GM21528 (cell line): ENCODE measurements at regions not wholly inside any gene's neighbourhood (a gene's known extent, or its start where the extent isn't known, plus 50 kb on each side); places are given as distances from the start of the nearest gene placed in this dataset.
A peak's percentile ranks its signal among the peaks of the same experiment; 100 is the strongest.

Experiments
- ATAC-seq: cut with Tn5 transposase; IDR thresholded peaks from one replicate; pipeline ENCODE4 v1.9.1; 2021; ENCODE audit warnings: mild to moderate bottlenecking, moderate library complexity; ENCODE audit not compliant: unreplicated experiment, low FRiP score

DNA sequence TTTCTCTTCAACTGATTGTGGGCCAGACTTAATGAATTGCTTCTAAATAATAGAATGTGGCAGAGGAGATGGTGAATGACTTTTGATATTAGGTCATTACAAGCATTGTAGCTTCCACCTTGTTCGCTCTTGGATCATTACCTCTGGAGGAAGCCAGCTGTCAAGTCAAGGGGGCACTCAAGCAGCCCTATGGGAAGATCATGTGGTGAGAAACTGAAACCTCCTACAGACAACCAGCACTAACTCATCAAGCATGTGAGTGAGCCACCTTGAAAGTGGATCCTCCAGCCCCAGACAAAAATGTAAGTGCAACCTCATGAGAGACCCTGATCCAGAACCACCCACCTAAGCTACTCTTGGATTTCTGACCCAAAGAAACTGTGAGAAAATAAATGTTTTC is 109.8 kb upstream of the TBC1D5 start:
- ATAC-seq, result peak; percentile 70

DNA sequence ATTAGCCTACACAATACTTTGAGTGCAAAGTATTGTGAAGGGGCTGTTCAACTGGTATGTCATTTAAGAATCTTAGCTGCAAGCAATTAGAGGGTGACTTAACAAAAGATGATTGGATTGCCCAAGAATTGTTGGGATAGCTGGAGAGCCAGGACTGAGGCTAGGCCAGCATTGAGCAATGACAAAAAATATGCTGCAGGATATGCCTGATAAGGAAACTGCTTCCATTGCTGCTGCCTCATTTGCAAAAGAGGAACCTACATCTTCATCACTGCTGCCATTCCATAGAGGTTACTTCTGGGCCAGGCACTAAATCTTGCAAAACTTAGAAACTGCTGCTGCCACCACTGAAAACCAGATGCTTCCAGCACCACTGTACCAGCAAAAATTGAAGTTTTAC is 108.0 kb upstream of the TBC1D5 start:
- no peak for ATAC-seq

DNA sequence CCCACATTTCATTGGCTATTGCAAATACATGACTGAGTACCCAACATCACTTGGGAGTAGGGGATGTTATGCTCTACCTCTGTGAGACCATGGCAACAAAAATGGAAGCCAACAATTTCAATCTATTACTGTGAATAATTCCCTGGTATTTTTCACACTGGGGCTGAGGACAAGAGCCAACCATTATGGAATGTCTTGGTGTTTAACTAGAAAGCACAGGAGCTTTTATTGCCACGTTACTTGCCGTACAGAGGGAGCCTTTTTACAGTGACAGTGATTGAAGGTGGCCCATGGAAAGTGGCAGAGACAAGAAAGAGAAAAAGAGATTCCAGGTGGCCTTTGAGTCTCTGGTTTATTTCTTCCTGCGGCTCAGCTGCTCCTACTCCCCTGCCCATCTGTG is 105.7 kb upstream of the TBC1D5 start:
- ATAC-seq, result no peak

DNA sequence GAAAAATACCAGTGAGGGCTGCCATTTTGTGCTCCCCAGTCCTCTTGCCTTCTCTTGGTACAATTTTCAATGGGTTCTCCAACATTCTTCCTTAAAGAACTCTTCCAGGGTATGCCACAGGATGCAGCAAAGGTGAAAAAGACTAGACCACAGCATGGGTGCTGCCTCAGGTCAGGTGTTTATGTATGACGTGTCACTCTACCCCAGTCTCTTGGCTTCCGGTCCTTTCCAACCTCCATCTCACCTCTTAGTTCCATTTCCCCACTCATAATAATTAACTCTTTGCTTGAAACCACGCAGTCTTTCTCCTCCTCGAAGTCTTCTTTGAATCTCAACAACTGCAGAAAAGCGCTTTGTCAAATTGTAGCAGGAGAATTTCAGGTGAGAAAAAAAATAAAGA is 104.7 kb upstream of the TBC1D5 start:
- ATAC-seq, result no peak

DNA sequence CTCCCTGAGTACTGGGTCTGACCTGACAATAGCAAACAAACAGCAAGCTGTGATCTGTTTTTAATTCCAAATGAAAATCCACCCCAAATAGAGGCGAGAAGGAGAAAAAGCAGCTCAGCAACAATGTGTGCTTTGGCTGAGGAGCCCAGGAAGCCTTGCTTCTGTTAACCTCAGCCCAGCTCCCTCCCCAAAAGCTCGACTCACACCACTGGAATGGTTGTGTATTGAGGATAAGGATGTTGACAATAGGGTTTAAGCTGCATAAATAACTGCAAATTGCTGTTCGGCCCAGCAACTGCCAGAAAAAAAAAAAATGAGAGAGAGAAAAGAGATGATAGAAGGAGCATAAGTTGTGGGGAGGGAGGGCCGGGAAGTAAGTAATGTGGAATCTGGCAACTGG is 104.0 kb upstream of the TBC1D5 start:
- ATAC-seq, result no peak

DNA sequence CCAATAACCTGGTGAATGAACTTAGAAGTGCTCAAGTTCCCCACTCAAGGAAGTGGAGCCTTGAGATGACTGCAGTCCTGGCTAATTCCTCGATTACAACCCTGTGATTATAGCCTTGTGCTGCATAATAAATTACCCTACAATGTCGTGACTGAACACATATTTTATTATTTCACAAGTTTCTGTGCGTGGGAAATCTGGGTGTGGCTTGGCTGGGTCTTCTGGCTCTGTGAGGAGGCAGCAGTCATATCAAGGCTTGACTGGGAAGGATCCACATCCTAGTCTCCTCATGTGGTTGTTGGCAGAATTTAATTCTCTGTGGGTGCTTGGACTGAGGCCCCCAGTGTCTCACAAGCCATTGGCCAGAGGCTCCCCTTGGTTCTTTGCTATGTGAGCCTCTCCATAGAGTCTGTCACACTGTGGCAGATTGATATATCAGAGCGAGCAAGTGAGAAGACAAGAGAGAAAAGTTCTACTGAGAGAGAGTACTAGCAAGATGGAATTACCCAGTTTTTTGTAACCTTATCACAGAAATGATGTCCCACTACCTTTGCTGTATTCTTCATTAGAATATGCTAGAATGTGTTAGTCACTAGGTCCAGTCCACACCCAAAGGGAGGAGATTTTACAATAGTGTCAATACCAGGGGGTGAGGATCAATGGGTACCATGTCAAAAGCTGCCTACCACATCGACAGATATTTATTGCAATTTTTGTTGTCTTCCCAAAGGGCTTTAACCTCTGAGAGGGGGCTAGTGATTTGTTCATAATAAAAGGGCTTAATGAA is 102.8 kb upstream of the TBC1D5 start:
- ATAC-seq, result no peak

DNA sequence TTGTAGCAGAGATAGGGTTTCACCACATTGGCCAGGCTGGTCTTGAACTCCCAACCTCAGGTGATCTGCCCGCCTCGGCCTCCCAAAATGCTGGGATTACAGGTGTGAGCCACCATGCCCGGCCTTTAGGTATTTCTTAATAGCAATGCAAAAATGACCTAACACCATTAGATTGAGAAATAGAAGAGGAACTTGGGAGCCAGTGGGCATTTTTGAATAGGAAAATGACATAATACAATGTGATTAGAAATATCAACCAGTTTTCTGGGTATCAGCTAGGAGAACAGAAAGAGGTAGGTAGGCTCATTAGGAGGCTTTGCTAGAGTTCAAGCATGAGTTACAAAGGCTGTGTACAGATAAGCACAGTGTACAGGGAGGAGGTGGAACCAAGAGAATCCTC is 101.8 kb upstream of the TBC1D5 start:
- ATAC-seq, result no peak

DNA sequence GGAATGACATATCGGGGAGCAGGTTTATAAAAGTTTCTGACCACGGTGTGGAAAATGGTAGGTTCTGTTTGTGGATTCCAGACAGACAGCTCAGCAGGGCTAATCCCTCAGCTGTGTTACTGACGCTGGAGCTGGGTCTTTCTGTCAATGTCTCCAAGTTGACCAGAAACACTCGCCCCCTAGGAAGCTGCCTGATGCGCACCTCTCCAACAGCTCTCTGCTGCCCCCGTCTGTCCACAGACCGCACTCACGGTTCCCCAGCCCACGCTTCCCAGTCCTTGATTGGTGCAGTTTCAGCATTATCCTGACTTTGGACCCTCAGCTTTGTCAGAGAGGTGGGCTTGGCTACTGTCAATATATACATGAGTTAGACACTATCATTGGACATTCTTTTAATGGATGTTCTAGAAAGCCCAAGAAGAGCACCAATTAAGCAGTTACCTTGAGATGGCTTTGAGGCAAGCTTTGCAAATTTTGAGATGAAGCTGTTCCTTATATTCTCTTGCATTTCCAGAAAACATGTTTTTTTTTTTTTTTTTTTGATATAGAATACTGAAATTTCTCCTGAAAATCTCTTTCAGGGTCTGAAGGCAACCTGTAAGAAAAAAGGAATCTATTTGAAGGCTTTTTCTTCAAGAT is 98.9 kb upstream of the TBC1D5 start:
- ATAC-seq, result peak; percentile 88

DNA sequence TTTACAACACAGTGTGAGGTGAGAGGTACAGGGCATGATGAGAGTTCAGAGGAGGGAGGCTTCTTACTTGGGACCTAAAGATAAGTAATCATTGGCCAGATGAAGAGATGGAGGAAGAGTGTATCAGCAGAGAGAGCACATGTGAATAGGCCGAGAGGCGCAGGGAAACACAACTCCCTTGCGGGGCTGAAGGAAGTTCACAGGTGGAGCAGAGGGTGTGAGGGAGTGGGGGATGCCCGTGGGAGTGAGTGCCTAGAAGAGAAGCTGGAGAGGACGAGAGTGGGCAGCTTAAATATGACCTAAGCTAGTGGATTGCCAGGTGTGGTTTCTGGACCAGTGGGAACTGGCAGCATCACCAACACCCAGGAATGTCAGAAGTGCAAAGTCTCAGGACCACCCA is 98.2 kb upstream of the TBC1D5 start:
- ATAC-seq, result no peak

DNA sequence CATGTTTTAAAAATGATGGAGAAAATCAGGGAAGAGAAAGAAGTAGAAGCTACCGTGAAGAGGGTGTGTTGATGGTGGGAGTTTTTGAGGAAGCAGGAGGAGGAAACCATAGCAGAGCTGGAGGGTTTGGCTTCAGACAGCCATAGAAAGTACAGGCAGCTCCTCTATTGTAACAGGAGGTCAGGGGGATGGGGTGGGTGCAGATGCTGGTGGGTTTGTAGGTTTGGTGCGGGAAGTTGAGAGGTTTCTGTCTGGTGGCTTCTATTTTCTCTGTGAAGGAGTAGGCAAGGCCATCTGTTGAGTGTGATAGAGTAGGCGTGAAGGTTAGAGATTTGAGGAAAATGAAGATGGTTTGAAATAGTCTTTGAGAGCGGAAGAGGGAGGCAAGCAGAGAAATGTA is 97.7 kb upstream of the TBC1D5 start:
- ATAC-seq, result no peak

DNA sequence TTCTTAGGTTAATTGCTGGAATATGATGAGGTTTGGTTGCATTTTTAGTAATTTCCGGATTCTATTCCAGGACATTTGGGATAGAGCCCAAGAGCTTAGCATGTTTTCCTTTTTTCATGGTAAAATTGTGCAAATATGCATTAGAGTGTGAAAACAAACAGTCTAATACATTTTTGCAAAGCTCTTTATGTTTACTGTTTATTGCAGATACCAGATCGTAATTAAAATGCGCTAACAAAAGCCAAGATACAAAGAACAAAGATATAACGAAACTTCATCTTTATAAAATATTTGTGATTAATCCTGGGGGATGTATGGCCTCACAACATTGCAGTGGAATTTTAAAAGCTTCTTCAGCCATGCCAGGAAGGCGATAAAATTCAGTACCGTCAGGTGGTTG is 94.5 kb upstream of the TBC1D5 start:
- no peak for ATAC-seq

DNA sequence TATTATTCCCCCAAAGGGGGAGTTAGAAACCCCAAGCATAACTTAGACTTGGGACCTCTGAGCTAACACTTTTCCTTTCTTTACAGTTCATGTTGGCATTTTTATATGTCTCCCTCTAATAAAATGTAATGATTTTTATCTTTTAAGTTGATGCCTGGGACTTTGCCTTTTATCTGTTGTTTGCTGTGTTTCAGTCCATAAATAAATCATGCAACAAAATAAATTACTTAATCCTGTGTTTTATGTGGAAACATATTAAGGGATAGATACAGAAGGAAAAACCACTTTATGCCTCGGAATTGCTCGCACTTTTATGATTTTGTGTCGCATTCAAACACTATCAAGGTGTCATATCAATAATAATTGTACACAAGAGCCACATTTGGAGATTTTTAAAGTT is 93.7 kb upstream of the TBC1D5 start:
- no peak for ATAC-seq

DNA sequence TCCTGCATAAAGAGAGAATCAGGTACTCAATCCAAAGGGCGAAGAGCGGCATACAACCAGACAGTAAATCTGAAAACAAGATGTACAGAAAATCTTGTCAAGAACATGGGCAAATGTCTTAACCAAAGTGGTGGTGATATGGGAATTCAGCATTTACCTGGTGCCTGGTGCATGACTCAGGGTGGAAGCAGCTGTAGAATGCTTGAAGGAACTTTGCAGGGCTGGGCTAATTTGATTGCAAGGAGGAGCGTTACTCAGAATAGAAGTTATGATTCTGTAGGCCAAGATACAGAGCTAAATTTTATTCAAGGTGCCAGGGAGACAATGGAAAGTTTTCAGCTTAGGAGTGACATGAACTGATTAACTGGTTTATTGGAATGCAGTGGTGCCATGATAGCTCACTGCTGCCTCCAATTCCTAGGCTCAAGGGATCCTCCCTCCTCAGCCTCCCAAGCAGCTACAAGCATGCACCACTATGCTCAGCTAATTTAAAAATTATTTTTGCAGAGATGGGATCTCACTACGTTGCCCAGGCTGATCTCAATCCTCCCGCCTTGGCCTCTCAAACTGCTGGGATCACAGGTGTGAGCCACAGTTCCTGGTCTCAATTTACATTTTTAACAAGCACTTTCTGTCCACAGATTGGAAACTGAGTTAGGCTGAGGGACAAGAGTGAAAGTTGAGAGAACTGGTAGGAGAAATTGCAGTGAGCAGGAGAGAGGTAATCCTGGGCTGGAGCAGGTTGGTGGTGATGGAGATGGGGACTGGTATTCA is 91.5 kb upstream of the TBC1D5 start:
- ATAC-seq, result no peak

DNA sequence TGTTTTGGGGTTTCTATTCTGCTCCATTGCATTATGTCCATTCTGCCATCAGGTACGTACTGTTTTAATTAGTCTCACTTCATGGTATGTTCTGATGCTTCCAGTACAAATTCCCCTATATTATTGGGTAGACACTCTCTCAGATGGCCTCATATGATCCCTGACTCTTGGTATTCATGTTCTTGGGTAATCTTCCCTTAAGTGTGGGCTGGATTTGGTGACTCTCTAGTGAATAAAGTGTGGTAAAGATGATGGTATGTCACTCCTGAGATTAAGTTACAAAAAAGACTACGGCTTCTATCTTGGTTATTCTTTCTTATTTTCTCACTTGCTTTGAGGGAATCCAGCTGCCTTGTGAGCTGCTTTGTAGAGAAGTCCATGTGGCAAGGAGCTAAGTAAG is 89.6 kb upstream of the TBC1D5 start:
- ATAC-seq, result no peak

DNA sequence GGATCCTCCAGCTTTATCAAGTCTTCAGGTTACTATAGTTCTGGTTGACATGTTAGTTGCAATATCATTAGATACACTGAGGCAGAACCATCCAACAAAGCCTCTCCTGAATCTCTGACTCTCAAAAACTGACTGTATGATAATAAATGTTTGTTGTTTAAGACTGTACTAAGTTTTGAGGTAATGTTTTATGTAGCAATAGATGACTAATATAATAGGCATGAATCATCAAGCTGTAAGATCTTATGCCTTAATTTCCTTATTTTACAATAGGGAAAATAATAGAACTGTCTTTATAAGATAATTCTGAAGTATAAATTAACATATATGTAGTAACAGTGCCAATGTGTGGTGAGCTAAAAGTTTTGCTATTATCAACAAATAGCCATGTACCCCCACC is 88.9 kb upstream of the TBC1D5 start:
- ATAC-seq, result no peak

DNA sequence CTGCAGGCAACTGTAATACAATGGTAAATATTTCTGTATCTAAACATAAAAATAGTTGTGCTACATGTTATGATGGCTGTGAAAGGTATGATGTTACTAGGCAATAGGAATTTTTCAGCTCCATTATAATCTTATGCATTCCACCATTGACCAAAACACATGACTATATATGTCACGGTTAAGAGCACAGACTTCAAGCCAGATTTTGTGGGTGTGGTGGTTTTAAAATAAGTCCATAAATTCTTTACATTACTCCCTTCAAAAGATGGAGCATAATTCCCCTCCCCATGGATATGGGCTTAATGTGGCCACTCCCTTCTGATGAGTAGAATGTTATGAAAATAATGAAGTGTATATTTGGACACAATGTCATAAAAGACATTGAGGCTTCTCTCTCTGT is 88.4 kb upstream of the TBC1D5 start:
- ATAC-seq, result no peak

DNA sequence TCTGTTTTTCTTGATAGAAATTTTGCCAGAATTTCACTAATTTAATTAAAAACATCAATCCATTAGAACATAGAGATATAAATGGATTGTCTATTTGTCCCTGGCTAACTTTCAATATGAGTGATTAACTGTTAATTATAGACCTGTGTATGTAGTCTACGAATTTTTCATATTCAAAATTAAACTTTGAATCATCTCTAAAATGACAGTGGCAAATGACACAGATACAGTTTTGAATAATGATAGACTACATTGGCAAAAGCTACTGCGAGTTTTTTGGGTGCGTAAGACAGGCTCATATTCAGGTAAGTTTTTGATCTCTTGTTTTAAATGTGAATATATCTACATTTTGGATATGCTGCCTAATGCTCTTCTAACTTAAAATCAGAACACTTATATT is 86.0 kb upstream of the TBC1D5 start:
- ATAC-seq, result no peak

DNA sequence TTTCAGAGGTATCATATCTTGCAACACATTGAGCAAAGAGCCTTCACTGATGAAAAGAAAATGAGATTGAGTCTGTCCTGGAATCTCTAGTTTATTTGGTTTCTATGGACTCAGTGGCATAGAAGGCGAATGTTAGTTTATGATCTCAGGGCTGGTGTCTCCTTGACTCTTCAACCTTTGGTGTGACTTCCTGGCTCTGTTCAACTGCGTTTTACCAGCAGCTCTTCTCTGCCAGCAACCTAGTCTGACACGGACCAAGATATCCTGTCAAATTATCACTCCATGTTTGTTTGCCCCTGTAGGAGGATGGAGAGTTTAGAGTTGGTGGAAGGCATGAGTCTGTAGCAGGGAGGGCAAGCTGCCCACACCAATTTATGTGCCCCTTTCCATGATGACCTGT is 82.9 kb upstream of the TBC1D5 start:
- ATAC-seq, result no peak

DNA sequence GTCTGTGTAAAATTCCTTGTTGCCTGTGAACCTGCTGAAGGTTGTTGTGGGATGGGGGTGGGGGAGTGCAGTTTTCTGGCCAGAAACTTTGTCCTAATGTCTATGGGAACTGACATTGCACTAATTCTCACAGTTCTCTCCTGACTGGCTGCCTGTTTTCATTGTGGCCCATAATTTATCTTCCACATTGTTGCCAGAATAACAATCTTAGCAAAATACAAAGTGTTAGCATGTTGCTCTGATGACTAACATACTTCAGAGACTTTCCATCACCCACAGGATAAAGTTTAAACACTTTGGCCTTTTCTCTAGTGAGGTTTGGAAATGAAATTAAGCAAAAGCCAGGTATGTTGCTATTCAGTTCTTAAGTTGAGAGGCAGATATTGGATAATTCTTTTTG is 81.4 kb upstream of the TBC1D5 start:
- no peak for ATAC-seq

DNA sequence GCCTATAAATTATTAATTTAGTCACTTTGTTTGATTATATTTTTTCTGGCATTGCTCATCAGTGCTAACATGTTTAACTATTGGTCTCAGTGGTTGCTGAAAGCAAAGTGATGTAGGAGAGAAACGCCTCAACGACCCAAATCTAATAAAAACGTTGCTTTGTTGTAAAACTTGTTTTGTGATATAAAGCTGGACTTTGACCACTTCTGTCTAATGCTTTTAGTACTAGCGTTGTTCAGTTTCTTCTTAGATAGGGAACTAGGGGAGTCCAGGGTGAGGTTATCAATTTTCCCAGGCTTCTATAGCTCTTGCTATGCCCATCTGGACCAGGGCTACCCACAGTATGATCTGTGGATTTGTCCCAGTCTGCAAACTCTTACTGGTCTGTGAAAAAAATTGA is 80.6 kb upstream of the TBC1D5 start:
- ATAC-seq, result no peak

DNA sequence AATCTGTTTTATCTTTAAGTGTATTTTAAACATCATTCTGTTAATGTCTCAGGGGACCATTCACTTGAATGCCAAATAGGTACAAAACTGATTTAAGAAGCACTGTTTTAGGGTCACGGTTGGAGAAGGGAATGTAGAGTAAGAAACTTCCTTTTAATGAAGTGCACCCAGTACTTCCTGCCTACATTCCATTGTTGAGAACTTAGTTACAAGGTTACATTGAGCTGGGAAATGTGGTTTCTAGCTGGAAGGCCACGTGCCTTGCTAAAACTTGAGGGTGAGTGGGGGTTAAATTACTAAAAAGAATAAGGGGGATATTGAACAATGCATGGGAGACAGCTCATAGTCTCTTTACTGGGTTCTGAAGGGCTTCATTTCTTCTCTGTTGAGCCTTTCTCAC is 78.3 kb upstream of the TBC1D5 start:
- no peak for ATAC-seq

DNA sequence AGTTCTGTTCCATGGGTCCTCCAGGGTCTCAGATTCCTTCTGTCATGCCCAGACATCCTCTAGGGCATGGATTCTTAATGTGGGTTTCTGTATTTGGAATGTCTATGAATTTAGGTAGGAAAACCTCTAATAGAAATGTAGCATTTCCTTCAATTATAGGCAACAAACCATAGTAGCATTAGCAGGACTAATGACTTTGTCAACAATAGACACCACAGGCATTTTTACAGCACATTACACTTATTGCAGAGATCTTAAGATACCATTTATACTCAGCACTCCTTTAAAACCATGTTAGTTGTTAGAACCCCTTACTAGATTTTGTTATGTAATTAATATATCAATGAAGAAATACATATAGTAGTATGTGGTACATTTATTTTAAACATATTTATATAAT is 77.8 kb upstream of the TBC1D5 start:
- ATAC-seq, result no peak
